OCI-LY3 (cell line): ENCODE measurements at regions not wholly inside any gene's neighbourhood (a gene's known extent, or its start where the extent isn't known, plus 50 kb on each side); places are given as distances from the start of the nearest gene placed in this dataset.

Experiments
- H2AFZ ChIP-seq: fragments of 200-600, 300-600 bp; shearing (Covaris generic); 2 replicates; pipeline ENCODE4 v1.6.0; 2014; ENCODE audit warnings: antibody characterized with exemption, low read depth, low read length
- H3K27ac ChIP-seq: fragments of 200-600, 300-600 bp; sonication (generic); 2 replicates; pipeline ENCODE4 v1.5.1; 2014; ENCODE audit warnings: mild to moderate bottlenecking, low read length, moderate library complexity, mixed read lengths
- H3K27me3 ChIP-seq: fragments of 200-600, 300-600 bp; sonication (generic); 2 replicates; pipeline ENCODE4 v1.6.1; 2014; ENCODE audit warnings: low read depth, low read length, mixed read lengths
- H3K36me3 ChIP-seq: fragments of 200-600, 300-600 bp; sonication (generic); replicated peaks from 2 replicates; pipeline ENCODE3; 2014; ENCODE audit warnings: low read depth, low read length, mixed read lengths
- H3K4me1 ChIP-seq: fragments of 300-600, 200-600 bp; sonication (generic); 2 replicates; pipeline ENCODE4 v1.6.1; 2014; ENCODE audit warnings: low read length, mixed read lengths
- H3K4me2 ChIP-seq: fragments of 200-600, 300-600 bp; sonication (generic); 2 replicates; pipeline ENCODE4 v1.6.1; 2014; ENCODE audit warnings: low read length, mixed read lengths
- H3K4me3 ChIP-seq: fragments of 300-600, 200-600 bp; sonication (generic); 2 replicates; pipeline ENCODE4 v1.5.1; 2014; ENCODE audit warnings: antibody characterized with exemption, mild to moderate bottlenecking, low read length, moderate library complexity
- H3K79me2 ChIP-seq: fragments of 300-600, 200-600 bp; shearing (Covaris generic); 2 replicates; pipeline ENCODE4 v1.6.1; 2014; ENCODE audit warnings: mild to moderate bottlenecking, low read length, mixed read lengths
- H3K9ac ChIP-seq: fragments of 300-600, 200-600 bp; shearing (Covaris generic); 2 replicates; pipeline ENCODE4 v1.6.0; 2014; ENCODE audit warnings: mild to moderate bottlenecking, low read length, moderate library complexity
- H3K9me3 ChIP-seq: fragments of 200-600, 300-600 bp; shearing (Covaris generic); 2 replicates; pipeline ENCODE4 v1.6.1; 2014; ENCODE audit warnings: low read length, mixed read lengths; ENCODE audit not compliant: insufficient read depth
- H4K20me1 ChIP-seq: fragments of 200-600, 300-600 bp; sonication (generic); 2 replicates; pipeline ENCODE4 v1.6.1; 2016; ENCODE audit warnings: low read length, mixed read lengths; ENCODE audit not compliant: insufficient read depth
- EZH2phosphoT487 ChIP-seq: fragments of 200-600 bp; shearing (Covaris generic); IDR thresholded peaks from 2 replicates; pipeline ENCODE4 v1.6.1; 2018; ENCODE audit warnings: antibody characterized with exemption, mixed run types, low read depth
- TF ChIP-seq, protein P1 (sequence below): fragments of 200-600, 300-600 bp; sonication (generic); IDR thresholded peaks from 2 replicates; pipeline ENCODE4 v1.5.1; 2014; ENCODE audit warnings: antibody characterized with exemption, low read length, low read depth

DNA sequence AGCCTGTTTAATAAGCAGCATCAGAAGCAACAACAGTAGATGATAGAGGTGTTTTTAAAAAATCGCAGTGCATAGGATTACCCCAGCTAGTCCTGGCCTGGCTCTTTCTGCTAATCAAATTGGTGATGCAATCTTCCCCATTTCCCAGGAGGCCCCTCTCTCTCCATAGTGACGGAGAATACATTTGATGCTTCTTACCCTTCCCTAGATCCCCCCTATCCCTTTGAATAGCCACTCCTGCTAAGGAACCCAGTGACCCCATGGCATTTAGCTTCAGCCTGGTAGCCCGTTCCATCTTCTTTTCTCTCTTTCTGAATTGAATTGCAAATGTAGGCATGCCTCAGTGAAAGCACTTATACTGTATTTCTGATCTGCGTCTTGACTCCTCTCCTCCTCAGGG lies 223.6 kb upstream of the GAP43 start:
- Histone ChIP-seq H2AFZ (no peak overlapping the region), H3K9ac (no peak overlapping the region), H3K79me2 (no peaks in the 10 kb centered on the region), H3K9me3 (no peaks in the 10 kb centered on the region), H4K20me1 (no peaks in the 10 kb centered on the region), H3K4me1 (no peaks in the 10 kb centered on the region), H3K4me2 (no peak overlapping the region), H3K36me3 (no peaks in the 10 kb centered on the region), H3K27me3 (no peaks in the 10 kb centered on the region), H3K4me3 (no peak overlapping the region), H3K27ac (no peak overlapping the region)
- TF ChIP-seq, protein P1, sequence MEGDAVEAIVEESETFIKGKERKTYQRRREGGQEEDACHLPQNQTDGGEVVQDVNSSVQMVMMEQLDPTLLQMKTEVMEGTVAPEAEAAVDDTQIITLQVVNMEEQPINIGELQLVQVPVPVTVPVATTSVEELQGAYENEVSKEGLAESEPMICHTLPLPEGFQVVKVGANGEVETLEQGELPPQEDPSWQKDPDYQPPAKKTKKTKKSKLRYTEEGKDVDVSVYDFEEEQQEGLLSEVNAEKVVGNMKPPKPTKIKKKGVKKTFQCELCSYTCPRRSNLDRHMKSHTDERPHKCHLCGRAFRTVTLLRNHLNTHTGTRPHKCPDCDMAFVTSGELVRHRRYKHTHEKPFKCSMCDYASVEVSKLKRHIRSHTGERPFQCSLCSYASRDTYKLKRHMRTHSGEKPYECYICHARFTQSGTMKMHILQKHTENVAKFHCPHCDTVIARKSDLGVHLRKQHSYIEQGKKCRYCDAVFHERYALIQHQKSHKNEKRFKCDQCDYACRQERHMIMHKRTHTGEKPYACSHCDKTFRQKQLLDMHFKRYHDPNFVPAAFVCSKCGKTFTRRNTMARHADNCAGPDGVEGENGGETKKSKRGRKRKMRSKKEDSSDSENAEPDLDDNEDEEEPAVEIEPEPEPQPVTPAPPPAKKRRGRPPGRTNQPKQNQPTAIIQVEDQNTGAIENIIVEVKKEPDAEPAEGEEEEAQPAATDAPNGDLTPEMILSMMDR: no peak
- no peak for TF ChIP-seq EZH2phosphoT487

DNA sequence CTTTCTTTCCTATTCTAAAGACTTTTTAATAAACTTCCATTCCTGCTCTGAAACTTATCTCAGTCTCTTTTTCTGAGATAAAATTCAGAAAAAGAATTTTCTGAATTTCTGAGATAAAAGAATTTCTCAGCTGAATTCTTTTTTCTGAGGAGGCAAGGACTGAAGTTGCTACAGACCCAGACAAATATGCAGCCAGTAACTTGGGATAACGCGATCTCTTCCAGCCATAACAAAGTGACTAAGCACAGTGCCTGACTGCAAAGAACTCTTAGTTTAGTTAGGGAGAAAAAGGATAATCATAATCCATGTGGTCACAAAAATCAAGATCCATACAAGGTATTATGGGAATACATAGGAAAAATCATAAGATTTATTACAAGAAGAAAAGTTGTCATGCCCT lies 222.0 kb upstream of the GAP43 start:
- Histone ChIP-seq H3K79me2 (no peaks in the 10 kb centered on the region), H3K27me3 (no peaks in the 10 kb centered on the region), H3K9me3 (no peaks in the 10 kb centered on the region), H3K36me3 (no peaks in the 10 kb centered on the region), H4K20me1 (no peaks in the 10 kb centered on the region), H2AFZ (no peak overlapping the region), H3K4me1 (no peaks in the 10 kb centered on the region), H3K4me3 (no peak overlapping the region), H3K27ac (no peak overlapping the region), H3K4me2 (no peak overlapping the region), H3K9ac (no peak overlapping the region)
- TF ChIP-seq, protein P1: no peak
- no peak for TF ChIP-seq EZH2phosphoT487

DNA sequence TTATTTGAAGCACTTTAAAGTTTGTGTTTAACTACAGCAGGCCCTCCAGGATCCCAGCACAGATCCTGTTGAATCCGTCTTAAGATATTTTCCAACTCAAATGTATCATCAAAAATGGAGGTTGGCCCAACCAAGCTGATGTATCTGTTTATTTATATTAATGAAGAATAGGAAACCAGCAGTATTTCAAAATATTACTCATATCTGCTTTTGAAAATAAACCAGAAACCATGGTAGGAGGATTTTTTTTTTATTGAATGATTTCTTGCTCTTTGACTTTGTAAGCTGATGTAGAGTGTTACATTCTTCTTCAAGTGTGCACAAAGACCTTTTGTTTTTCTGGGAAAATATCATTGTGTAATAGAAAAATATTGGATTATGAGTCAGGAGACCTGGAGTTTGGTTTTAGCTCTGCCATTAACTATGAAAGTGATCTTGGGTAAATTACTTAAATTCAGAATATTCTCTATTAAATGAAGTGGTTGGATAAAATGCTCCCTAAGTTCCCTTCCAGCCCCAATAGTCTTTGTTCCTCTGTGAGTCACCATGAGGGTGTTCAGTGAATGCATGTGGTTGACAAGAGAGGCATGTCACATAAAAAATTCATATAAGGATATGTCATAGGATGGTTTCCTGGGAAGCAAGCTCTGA lies 221.3 kb upstream of the GAP43 start:
- no peak overlapping the region for H3K4me2 ChIP-seq

DNA sequence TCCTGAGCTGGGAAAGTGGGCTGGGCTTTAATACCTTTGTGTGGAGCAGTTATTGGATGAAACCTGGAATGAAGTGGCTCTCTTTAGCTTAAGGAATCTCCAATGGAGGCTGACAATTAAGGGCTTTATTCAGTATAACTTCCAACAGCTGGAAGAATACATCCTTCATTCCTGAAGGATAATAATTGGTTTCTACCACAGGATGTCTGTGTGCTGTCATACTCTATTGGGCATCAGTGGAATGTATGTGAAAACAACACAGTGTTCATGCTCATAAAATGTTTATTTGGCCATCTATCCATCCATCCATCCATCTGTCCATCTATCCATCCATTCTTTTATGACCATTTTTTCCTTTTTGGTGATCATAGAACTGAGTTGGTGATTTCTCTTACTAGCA lies 220.7 kb upstream of the GAP43 start:
- Histone ChIP-seq H3K9ac (no peak overlapping the region), H3K27ac (no peak overlapping the region), H3K36me3 (no peaks in the 10 kb centered on the region), H3K4me1 (no peaks in the 10 kb centered on the region), H3K4me3 (no peak overlapping the region), H3K9me3 (no peaks in the 10 kb centered on the region), H3K27me3 (no peaks in the 10 kb centered on the region), H3K79me2 (no peaks in the 10 kb centered on the region), H2AFZ (no peak overlapping the region), H4K20me1 (no peaks in the 10 kb centered on the region), H3K4me2 (no peak overlapping the region)
- TF ChIP-seq, protein P1: no peak
- no peak for TF ChIP-seq EZH2phosphoT487

More for the DNA sequence above, 221.3 kb upstream of the GAP43 start:
- H3K36me3 ChIP-seq: no peaks in the 10 kb centered on the region
- no peak overlapping the region for H3K27ac ChIP-seq
- H3K4me1 ChIP-seq: no peaks in the 10 kb centered on the region
- no peak for TF ChIP-seq EZH2phosphoT487
- TF ChIP-seq, protein P1: no peak
- no peaks in the 10 kb centered on the region for H3K27me3 ChIP-seq
- H3K9me3 ChIP-seq: no peaks in the 10 kb centered on the region
- no peaks in the 10 kb centered on the region for H4K20me1 ChIP-seq
- H2AFZ ChIP-seq: no peak overlapping the region
- H3K79me2 ChIP-seq: no peaks in the 10 kb centered on the region
- no peak overlapping the region for H3K4me3 ChIP-seq
- no peak overlapping the region for H3K9ac ChIP-seq
